HCEC 1CT (cell line): ENCODE measurements at regions not wholly inside any gene's neighbourhood (a gene's known extent, or its start where the extent isn't known, plus 50 kb on each side); places are given as distances from the start of the nearest gene placed in this dataset.
A peak's percentile ranks its signal among the peaks of the same experiment; 100 is the strongest.
"Not testable (repeated sequence)": the region's sequence is repeated elsewhere in the genome, so short reads cannot be mapped to it uniquely, and the experiment has no call there.

Source experiments
- DNase-seq: peaks from one replicate; pipeline ENCODE4 v3.0.0-alpha.2; 2017

GRCh38 chr4:181121733-181122132 is 1121.5 kb upstream of the TENM3 start:
- DNase-seq, result no peak

GRCh38 chr4:181127171-181127570 is 1116.0 kb upstream of the TENM3 start:
- DNase-seq, result no peak

- DNase-seq, result not testable (repeated sequence)
These were observed 1112.9 kb upstream of the TENM3 start for GRCh38 chr4:181130317-181130716.

GRCh38 chr4:181137351-181137750 is 1105.9 kb upstream of the TENM3 start:
- no peak for DNase-seq

GRCh38 chr4:181138116-181138515 is 1105.1 kb upstream of the TENM3 start:
- no peak for DNase-seq

GRCh38 chr4:181140037-181140603 is 1103.1 kb upstream of the TENM3 start:
- no peak for DNase-seq

- DNase-seq, result peak; percentile 5
These were observed 1099.8 kb upstream of the TENM3 start for GRCh38 chr4:181143250-181143854.

GRCh38 chr4:181146051-181146450 is 1097.2 kb upstream of the TENM3 start:
- DNase-seq, result no peak

GRCh38 chr4:181147416-181147951 is 1095.7 kb upstream of the TENM3 start:
- no peak for DNase-seq

GRCh38 chr4:181148470-181148869 is 1094.7 kb upstream of the TENM3 start:
- DNase-seq, result no peak

GRCh38 chr4:181150191-181150590 is 1093.0 kb upstream of the TENM3 start:
- DNase-seq, result no peak

GRCh38 chr4:181151856-181152255 is 1091.3 kb upstream of the TENM3 start:
- no peak for DNase-seq

- DNase-seq, result no peak
These were observed 1085.6 kb upstream of the TENM3 start for GRCh38 chr4:181157647-181158046.

- DNase-seq, result no peak
These were observed 1084.2 kb upstream of the TENM3 start for GRCh38 chr4:181158971-181159370.

GRCh38 chr4:181161669-181162068 is 1081.5 kb upstream of the TENM3 start:
- DNase-seq, result no peak

- DNase-seq, result no peak
These were observed 1080.9 kb upstream of the TENM3 start for GRCh38 chr4:181162266-181162665.

- DNase-seq, result no peak
These were observed 1080.5 kb upstream of the TENM3 start for GRCh38 chr4:181162676-181163075.

GRCh38 chr4:181166742-181167399 is 1076.3 kb upstream of the TENM3 start:
- no peak for DNase-seq

- DNase-seq, result no peak
These were observed 1075.0 kb upstream of the TENM3 start for GRCh38 chr4:181168011-181168805.

GRCh38 chr4:181173046-181173445 is 1070.2 kb upstream of the TENM3 start:
- DNase-seq, result no peak

GRCh38 chr4:181176306-181176705 is 1066.9 kb upstream of the TENM3 start:
- no peak for DNase-seq

GRCh38 chr4:181181331-181181730 is 1061.9 kb upstream of the TENM3 start:
- no peak for DNase-seq

GRCh38 chr4:181189751-181190150 is 1053.5 kb upstream of the TENM3 start:
- no peak for DNase-seq
